Transverse colon (tissue), 4 donors: ENCODE measurements at regions not wholly inside any gene's neighbourhood (a gene's known extent, or its start where the extent isn't known, plus 50 kb on each side); places are given as distances from the start of the nearest gene placed in this dataset.
"Not testable (repeated sequence)": the region's sequence is repeated elsewhere in the genome, so short reads cannot be mapped to it uniquely, and the experiment has no call there.

Experiments
- DNase-seq: peaks from one replicate; pipeline ENCODE4 v3.0.0-alpha.2; 2019
- H3K27ac ChIP-seq, 4 donors: fragments of 200-600 bp; sonication (generic); 2 replicates each; pipeline ENCODE4 v1.5.1; 2016 to 2018; ENCODE audit warnings: inconsistent platforms in 4 of 4
- H3K27me3 ChIP-seq: fragments of 200-600 bp; sonication (generic); 2 replicates; pipeline ENCODE4 v1.5.1; 2017; ENCODE audit warnings: inconsistent platforms
- H3K36me3 ChIP-seq, 4 donors: fragments of 200-600 bp; sonication (generic); 2 replicates each; pipeline ENCODE4 v1.5.1; 2017 to 2019; ENCODE audit warnings: inconsistent platforms in 4 of 4
- H3K4me1 ChIP-seq, 4 donors: fragments of 200-600 bp; sonication (generic); 2 replicates each; pipeline ENCODE4 v1.5.1; 2017 to 2020; ENCODE audit warnings: inconsistent platforms in 4 of 4
- H3K4me3 ChIP-seq, 4 donors: fragments of 200-600 bp; sonication (generic); 1 replicate in 1 of 4; 2 replicates in 3 of 4; pipeline versions ENCODE4 v1.5.1 to v1.6.1; 2017 to 2019; ENCODE audit warnings: inconsistent platforms in 4 of 4
- H3K9me3 ChIP-seq, 2 donors: fragments of 200-600 bp; sonication (generic); 2 replicates each; pipeline ENCODE4 v1.5.1; 2017 to 2019; ENCODE audit warnings: inconsistent platforms in 2 of 2
- EP300 ChIP-seq: sonication (generic); formaldehyde crosslinking; IDR thresholded peaks from one replicate; pipeline ENCODE4 v1.6.1; 2017; ENCODE audit warnings: antibody characterized with exemption, low read depth
- POLR2A ChIP-seq: fragments of 450-650 bp; IDR thresholded peaks from one replicate; pipeline ENCODE4 v1.6.1; 2016; ENCODE audit warnings: antibody characterized with exemption, mild to moderate bottlenecking, moderate library complexity
- POLR2AphosphoS5 ChIP-seq, 3 donors: sonication (generic); formaldehyde crosslinking; IDR thresholded peaks; one replicate each; pipeline ENCODE4 v1.6.1; 2016; ENCODE audit warnings: antibody characterized with exemption in 3 of 3
- WGBS, 2 donors: methylation state at CpG; one replicate each; pipeline ENCODE4 v1.1.5; 2018; ENCODE audit warnings: low coverage in 1 of 2; 5-methylcytosine and 5-hydroxymethylcytosine counted together
- in situ Hi-C, 4 donors: fragments of 200-750 bp; cut with MboI; loops; one replicate each; pipeline versions ENCODE4 v1.15.0 to v1.15.1; 2017; ENCODE audit warnings: low sequenced_read_pairs in 3 of 4, low pct_ligation_motif_present in 1 of 4, low pct_unique_long_range_greater_than_20kb in 1 of 4
- intact Hi-C: fragments of 100-400 bp; cut with DNase I; formaldehyde crosslinking; loops from one replicate; pipeline ENCODE4 v1.15.1; 2023; ENCODE audit warnings: low total_unique reads
- TF ChIP-seq, protein P1 (sequence below), 5 experiments: fragments of 200-600 bp in 3 of 5; fragments of 450-650 bp in 2 of 5; sonication (generic) in 3 of 5; IDR thresholded peaks; 1 replicate in 2 of 5; 2 replicates in 3 of 5; pipeline ENCODE4 v1.5.1; 2016 to 2017; ENCODE audit warnings: antibody characterized with exemption in 5 of 5, inconsistent platforms in 3 of 5, mild to moderate bottlenecking in 2 of 5, moderate library complexity in 1 of 5

DNA sequence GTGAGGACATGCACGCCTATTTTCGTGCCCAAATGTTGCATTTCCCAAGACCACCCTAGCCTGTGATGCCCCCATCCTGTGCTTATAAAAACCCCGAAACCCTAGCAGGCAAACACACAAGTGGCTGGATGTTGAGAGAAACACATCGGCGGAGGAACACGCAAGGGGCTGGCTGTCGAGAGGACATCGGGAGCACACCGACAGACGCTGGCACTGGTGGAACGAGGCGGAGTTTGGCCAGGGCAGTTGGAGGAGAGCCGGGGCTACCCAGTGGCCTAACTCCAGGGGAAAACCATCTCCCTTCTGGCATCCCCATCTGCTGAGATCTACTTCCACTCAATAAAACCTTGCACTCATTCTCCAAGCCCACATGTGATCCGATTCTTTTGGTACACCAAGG, 225.9 kb upstream of the GRIK2 start:
- Histone ChIP-seq H3K27me3 (no peaks in the 10 kb centered on the region), H3K9me3 (peaks cover 0 to 4% of the 10 kb centered on the region in 2 donors), H3K4me1 (no peaks in the 10 kb centered on the region), H3K36me3 (no peaks in the 10 kb centered on the region), H3K4me3 (no peak overlapping the region), H3K27ac (no peak overlapping the region)
- WGBS, 2 donors, result 92 to 100% methylated on average over 1 to 14 of the region's 14 CpGs
- no peak for TF ChIP-seq EP300
- no peak for TF ChIP-seq POLR2A
- TF ChIP-seq, protein P1, sequence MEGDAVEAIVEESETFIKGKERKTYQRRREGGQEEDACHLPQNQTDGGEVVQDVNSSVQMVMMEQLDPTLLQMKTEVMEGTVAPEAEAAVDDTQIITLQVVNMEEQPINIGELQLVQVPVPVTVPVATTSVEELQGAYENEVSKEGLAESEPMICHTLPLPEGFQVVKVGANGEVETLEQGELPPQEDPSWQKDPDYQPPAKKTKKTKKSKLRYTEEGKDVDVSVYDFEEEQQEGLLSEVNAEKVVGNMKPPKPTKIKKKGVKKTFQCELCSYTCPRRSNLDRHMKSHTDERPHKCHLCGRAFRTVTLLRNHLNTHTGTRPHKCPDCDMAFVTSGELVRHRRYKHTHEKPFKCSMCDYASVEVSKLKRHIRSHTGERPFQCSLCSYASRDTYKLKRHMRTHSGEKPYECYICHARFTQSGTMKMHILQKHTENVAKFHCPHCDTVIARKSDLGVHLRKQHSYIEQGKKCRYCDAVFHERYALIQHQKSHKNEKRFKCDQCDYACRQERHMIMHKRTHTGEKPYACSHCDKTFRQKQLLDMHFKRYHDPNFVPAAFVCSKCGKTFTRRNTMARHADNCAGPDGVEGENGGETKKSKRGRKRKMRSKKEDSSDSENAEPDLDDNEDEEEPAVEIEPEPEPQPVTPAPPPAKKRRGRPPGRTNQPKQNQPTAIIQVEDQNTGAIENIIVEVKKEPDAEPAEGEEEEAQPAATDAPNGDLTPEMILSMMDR (IDR thresholded peaks at IDR 0.05), result no peak
- TF ChIP-seq POLR2AphosphoS5 (IDR thresholded peaks at IDR 0.05), result no peak
- intact Hi-C loops (no loop called here), in situ Hi-C loops (no loop called here)
- DNase-seq, result no peak

DNA sequence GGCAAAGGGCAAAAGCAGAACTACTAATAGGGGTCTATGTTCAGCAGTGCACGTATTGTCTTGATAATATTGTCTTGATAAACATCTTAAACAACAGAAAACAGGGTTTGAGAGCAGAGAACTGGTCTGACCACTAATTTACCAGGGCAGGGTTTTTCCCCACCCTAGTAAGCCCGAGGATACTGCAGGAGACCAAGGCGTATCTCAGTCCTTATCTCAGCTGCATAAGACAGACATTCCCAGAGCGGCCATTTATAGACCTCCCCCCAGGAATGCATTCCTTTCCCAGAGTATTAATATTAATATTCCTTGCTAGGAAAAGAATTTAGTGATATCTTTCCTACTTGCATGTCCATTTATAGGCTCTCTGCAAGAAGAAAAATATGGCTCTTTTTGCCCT, 222.5 kb upstream of the GRIK2 start:
- WGBS, 2 donors, result 90 to 100% methylated on average over 3 to 4 of the region's 4 CpGs
- H3K4me3 ChIP-seq, in situ Hi-C loops, H3K9me3 ChIP-seq, DNase-seq, H3K36me3 ChIP-seq, H3K4me1 ChIP-seq, H3K27ac ChIP-seq, H3K27me3 ChIP-seq, intact Hi-C loops: not testable (repeated sequence)

DNA sequence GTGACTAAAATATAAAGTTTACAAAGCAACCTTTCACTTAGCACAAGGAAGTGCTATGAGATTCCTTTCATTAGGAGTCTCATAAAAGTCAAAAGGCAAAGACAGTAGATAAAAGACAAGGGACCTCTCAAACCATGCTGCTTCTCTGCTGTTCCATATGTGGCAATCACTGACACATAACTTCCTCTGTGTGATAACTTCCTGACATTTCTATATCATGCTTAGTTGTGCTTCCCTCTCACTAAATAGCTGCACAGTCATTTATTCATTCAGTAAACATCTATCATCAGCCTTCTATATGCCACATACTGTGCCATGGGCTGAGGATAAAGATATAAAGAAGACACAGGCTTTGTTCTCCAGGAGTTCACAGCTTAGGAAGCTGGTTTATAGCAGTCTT, 214.8 kb upstream of the GRIK2 start:
- no peak for TF ChIP-seq POLR2A
- TF ChIP-seq, protein P1 (IDR thresholded peaks at IDR 0.05), result no peak
- no peak for TF ChIP-seq POLR2AphosphoS5 (IDR thresholded peaks at IDR 0.05)
- no peak for TF ChIP-seq EP300
- H3K4me1 ChIP-seq, result no peaks in the 10 kb centered on the region
- no peak for DNase-seq
- no peak overlapping the region for H3K4me3 ChIP-seq
- H3K27ac ChIP-seq, result no peak overlapping the region
- in situ Hi-C loops, result no loop called here
- H3K36me3 ChIP-seq, result no peaks in the 10 kb centered on the region
- H3K27me3 ChIP-seq, result no peaks in the 10 kb centered on the region
- no peaks in the 10 kb centered on the region for H3K9me3 ChIP-seq
- intact Hi-C loops, result no loop called here

DNA sequence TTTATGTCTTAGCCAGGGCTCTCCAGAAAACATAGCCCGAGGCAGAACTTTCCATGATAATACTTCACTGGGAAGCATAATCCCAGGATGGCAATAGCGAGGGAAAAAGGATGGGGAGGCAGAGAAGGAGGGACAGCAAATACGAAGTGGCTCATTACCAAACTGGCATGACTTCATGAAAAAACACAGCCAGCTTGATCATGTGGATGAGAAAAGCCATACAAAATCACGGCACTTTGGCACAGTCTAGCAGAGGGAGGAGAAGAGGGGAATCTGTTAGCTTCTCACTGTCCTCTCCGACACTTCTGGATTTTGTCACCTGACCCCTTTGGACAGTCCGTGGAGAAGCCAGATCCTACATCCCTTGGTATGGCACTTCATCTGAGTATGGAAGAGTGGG, 212.5 kb upstream of the GRIK2 start:
- no peak overlapping the region for H3K27ac ChIP-seq
- no peak for DNase-seq
- in situ Hi-C loops (no loop called here), intact Hi-C loops (no loop called here)
- no peaks in the 10 kb centered on the region for H3K27me3 ChIP-seq
- 72 to 93% methylated on average over 3 to 6 of the region's 6 CpGs for WGBS, 2 donors
- no peak for TF ChIP-seq POLR2A
- TF ChIP-seq, protein P1 (IDR thresholded peaks at IDR 0.05), result no peak
- TF ChIP-seq POLR2AphosphoS5 (IDR thresholded peaks at IDR 0.05), result no peak
- TF ChIP-seq EP300, result no peak
- no peaks in the 10 kb centered on the region for H3K9me3 ChIP-seq
- H3K36me3 ChIP-seq, result no peaks in the 10 kb centered on the region
- H3K4me1 ChIP-seq, result no peaks in the 10 kb centered on the region
- H3K4me3 ChIP-seq, result no peak overlapping the region

DNA sequence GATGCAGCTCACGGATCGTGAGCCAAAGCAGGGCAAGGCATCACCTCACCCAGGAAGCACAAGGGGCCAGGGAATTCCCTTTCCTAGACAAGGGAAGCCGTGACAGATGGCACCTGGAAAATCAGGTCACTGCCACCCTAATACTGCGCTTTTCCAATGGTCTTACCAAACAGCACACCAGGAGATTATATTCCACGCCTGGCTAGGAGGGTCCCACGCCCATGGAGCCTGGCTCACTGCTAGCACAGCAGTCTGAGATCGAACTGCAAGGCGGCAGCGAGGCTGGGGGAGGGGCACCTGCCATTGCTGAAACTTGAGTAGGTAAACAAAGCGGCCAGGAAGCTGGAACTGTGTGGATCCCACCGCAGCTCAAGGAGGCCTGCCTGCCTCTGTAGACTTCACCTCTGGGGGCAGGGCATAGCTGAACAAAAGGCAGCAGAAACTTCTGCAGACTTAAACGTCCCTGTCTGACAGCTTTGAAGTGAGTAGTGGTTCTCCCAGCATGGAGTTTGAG, 205.2 kb upstream of the GRIK2 start:
- DNase-seq, H3K27ac ChIP-seq, H3K4me1 ChIP-seq, intact Hi-C loops, H3K9me3 ChIP-seq, H3K4me3 ChIP-seq, H3K36me3 ChIP-seq, H3K27me3 ChIP-seq, in situ Hi-C loops: not testable (repeated sequence)
- WGBS, 2 donors, result 81 to 83% methylated on average over 3 to 12 of the region's 12 CpGs
